Ascending aorta (tissue), 2 donors: ENCODE measurements at regions not wholly inside any gene's neighbourhood (a gene's known extent, or its start where the extent isn't known, plus 50 kb on each side); places are given as distances from the start of the nearest gene placed in this dataset.

Experiments used
- DNase-seq, 2 donors: peaks; one replicate each; pipeline ENCODE4 v3.0.0-alpha.2; 2019; ENCODE audit warnings: low spot score in 2 of 2
- H3K27ac ChIP-seq, 2 donors: fragments of 200-600 bp; sonication (generic); one replicate each; pipeline ENCODE4 v1.5.1; 2016 to 2017; ENCODE audit warnings: mild to moderate bottlenecking in 1 of 2
- H3K27me3 ChIP-seq: fragments of 200-600 bp; sonication (generic); one replicate; pipeline ENCODE4 v1.5.1; 2017
- H3K36me3 ChIP-seq, 2 donors: fragments of 200-600 bp; sonication (generic); one replicate each; pipeline ENCODE4 v1.5.1; 2016
- H3K4me1 ChIP-seq, 2 donors: fragments of 200-600 bp; sonication (generic); one replicate each; pipeline ENCODE4 v1.5.1; 2016 to 2017; ENCODE audit warnings: mild to moderate bottlenecking in 1 of 2
- H3K4me3 ChIP-seq, 2 donors: fragments of 200-600 bp; sonication (generic); one replicate each; pipeline ENCODE4 v1.5.1; 2016 to 2017; ENCODE audit warnings: mild to moderate bottlenecking in 1 of 2
- H3K9me3 ChIP-seq, 2 donors: fragments of 200-600 bp; sonication (generic); one replicate each; pipeline ENCODE4 v1.5.1; 2016
- CTCF ChIP-seq, 3 experiments: fragments of 200-600 bp in 2 of 3; fragments of 450-650 bp in 1 of 3; sonication (generic) in 2 of 3; IDR thresholded peaks; one replicate each; pipeline ENCODE4 v1.5.1; 2016 to 2019; ENCODE audit warnings: antibody characterized with exemption in 3 of 3, mild to moderate bottlenecking in 1 of 3, moderate library complexity in 1 of 3
- intact Hi-C: fragments of 100-400 bp; cut with DNase I; formaldehyde crosslinking; loops from one replicate; pipeline ENCODE4 v1.15.1; 2023

- intact Hi-C loops = no loop called here
- TF ChIP-seq CTCF (IDR thresholded peaks at IDR 0.05) = no peak
Measured at GRCh38 chr6:113707194-113707593, 150.0 kb upstream of the MARCKS start.

DNA sequence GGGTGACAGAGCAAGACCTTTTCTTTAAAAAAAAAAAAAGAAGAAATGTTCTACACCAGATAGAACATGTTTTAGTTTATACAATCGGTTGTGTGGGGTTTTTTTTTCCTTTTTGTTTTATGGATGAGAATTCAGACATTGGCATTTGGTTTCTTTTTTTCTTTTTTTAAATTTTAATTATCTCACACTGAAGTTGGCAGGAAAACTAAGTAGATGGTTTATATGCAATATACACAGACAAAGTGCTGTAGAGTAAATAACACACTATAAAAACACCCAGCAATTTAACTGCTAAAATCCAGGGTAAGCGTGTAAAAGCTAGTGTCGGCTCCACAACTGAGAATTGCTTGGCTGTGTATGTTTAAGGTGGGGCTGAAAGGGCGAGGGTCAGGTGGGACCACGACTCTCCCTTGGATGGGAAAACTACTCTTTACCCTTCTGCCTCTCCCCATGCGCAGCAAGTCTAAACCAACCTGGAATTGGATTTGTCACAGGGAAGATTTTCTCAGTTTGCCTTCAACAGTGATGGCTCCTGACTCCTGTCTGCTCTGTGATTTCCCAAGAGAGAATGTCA, 147.1 kb upstream of the MARCKS start:
- H3K27ac ChIP-seq = no peak overlapping the region
- TF ChIP-seq CTCF (IDR thresholded peaks at IDR 0.05) = no peak
- intact Hi-C loops = no loop called here
- no peak overlapping the region for H3K4me3 ChIP-seq
- H3K27me3 ChIP-seq = no peaks in the 10 kb centered on the region
- no peaks in the 10 kb centered on the region for H3K4me1 ChIP-seq
- no peaks in the 10 kb centered on the region for H3K36me3 ChIP-seq
- no peaks in the 10 kb centered on the region for H3K9me3 ChIP-seq
- no peak for DNase-seq

More at GRCh38 chr6:113707194-113707593, 150.0 kb upstream of the MARCKS start:
- Histone ChIP-seq H3K9me3 (no peaks in the 10 kb centered on the region), H3K36me3 (no peaks in the 10 kb centered on the region), H3K27ac (no peak overlapping the region), H3K4me1 (no peaks in the 10 kb centered on the region), H3K27me3 (no peaks in the 10 kb centered on the region), H3K4me3 (no peak overlapping the region)
- no peak for DNase-seq

DNA sequence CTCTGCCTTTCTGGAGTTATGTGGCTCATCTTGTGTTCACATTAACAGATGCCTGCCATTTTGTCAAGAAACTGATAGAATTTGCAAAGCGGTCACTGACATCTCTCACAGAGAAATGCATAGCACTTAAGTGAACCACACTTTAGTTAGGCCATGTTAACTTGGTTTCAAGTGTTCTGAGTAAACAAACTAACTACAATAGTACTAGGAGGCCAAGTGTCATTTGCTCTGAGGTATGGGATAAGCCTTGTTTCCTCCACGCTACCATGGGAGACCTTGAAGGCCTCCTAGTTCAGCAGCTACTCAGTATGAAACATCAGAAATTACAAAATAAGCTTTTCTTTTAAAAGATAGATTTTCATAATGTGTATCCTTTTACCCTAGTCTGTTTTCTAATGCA, 143.5 kb upstream of the MARCKS start:
- TF ChIP-seq CTCF (IDR thresholded peaks at IDR 0.05) = no peak
- no peaks in the 10 kb centered on the region for H3K36me3 ChIP-seq
- intact Hi-C loops = no loop called here
- H3K4me1 ChIP-seq = no peaks in the 10 kb centered on the region
- DNase-seq = no peak
- H3K9me3 ChIP-seq = no peaks in the 10 kb centered on the region
- H3K4me3 ChIP-seq = no peak overlapping the region
- no peak overlapping the region for H3K27ac ChIP-seq
- H3K27me3 ChIP-seq = no peaks in the 10 kb centered on the region

- Histone ChIP-seq H3K4me1 (peaks cover 0 to 4% of the 10 kb centered on the region in 2 donors), H3K4me3 (no peak overlapping the region), H3K36me3 (no peaks in the 10 kb centered on the region), H3K9me3 (no peaks in the 10 kb centered on the region), H3K27me3 (no peaks in the 10 kb centered on the region), H3K27ac (no peak overlapping the region)
- no peak for DNase-seq
- intact Hi-C loops = no loop called here
- TF ChIP-seq CTCF (IDR thresholded peaks at IDR 0.05) = no peak
Measured at GRCh38 chr6:113718588-113718987, 138.6 kb upstream of the MARCKS start.

DNA sequence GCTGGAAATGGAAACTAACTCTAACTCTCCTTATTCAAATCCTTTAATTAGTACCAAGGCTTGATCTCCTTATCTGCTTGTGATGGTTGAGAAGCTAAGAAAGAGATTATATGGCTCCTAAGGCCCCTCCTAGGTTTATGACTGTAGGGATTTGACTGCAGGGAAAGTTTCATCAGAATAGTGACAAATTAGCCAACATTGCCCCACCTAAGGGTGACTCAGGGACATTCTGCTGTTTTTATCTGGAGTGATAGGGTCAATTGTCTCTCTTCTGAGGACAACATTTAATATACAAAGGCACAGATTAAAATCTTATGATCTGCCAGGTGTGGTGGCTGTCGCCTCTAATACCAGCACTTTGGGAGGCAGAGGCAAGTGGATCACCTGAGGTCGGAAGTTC, 138.1 kb upstream of the MARCKS start:
- Histone ChIP-seq H3K4me1 (peaks cover 0 to 4% of the 10 kb centered on the region in 2 donors), H3K27me3 (no peaks in the 10 kb centered on the region), H3K9me3 (no peaks in the 10 kb centered on the region), H3K27ac (no peak overlapping the region), H3K4me3 (no peak overlapping the region), H3K36me3 (no peaks in the 10 kb centered on the region)
- intact Hi-C loops = no loop called here
- TF ChIP-seq CTCF (IDR thresholded peaks at IDR 0.05) = no peak
- no peak for DNase-seq

DNA sequence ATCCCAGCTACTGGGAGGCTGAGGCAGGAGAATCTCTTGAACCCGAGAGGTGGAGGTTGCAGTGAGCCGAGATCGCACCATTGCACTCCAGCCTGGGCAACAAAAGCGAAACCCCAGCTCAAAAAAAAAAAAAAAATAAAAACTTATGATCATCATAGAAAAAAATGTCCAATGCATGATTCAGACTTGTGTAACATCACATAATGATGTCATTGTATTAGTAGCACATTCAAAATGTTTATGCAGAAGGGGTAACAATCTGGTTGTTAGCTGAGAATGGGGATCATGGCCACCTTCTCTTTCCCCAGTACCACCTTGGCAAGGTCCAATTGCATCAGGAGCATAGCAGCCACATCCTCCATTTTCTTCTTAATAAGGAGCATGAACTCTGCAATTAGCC, 137.6 kb upstream of the MARCKS start:
- H3K27ac ChIP-seq = no peak overlapping the region
- DNase-seq = no peak
- H3K9me3 ChIP-seq = no peaks in the 10 kb centered on the region
- no peak for TF ChIP-seq CTCF (IDR thresholded peaks at IDR 0.05)
- intact Hi-C loops = no loop called here
- H3K27me3 ChIP-seq = no peaks in the 10 kb centered on the region
- no peak overlapping the region for H3K4me3 ChIP-seq
- peaks cover 0 to 4% of the 10 kb centered on the region in 2 donors for H3K4me1 ChIP-seq
- H3K36me3 ChIP-seq = no peaks in the 10 kb centered on the region
